SK-N-SH (cell line): ENCODE measurements at regions not wholly inside any gene's neighbourhood (a gene's known extent, or its start where the extent isn't known, plus 50 kb on each side); places are given as distances from the start of the nearest gene placed in this dataset.

Experiments used
- CTCF ChIP-seq: fragments of 200-600 bp; sonication (generic); IDR thresholded peaks from 2 replicates; pipeline ENCODE4 v1.6.1; 2017; ENCODE audit warnings: antibody characterized with exemption, mild to moderate bottlenecking, moderate library complexity
- EZH2phosphoT487 ChIP-seq: fragments of 200-600 bp; sonication (generic); IDR thresholded peaks from 2 replicates; pipeline ENCODE4 v1.6.1; 2017; ENCODE audit warnings: low read depth, mixed run types, mild to moderate bottlenecking, antibody characterized with exemption, moderate library complexity, borderline replicate concordance
- MAX ChIP-seq: IDR thresholded peaks from 2 replicates; pipeline ENCODE4 v1.4.0; 2012; ENCODE audit warnings: low read depth
- POLR2AphosphoS5 ChIP-seq: IDR thresholded peaks from 2 replicates; pipeline ENCODE4 v1.6.1; 2012; ENCODE audit warnings: low read depth, low read length
- YY1 ChIP-seq: IDR thresholded peaks from 2 replicates; pipeline ENCODE4 v1.4.0; 2012; ENCODE audit warnings: low read depth, mild to moderate bottlenecking

GRCh38 chr1:38337711-38338110 lies 291.1 kb upstream of the POU3F1 start:
- TF ChIP-seq POLR2AphosphoS5 = no peak
- no peak for TF ChIP-seq CTCF
- no peak for TF ChIP-seq MAX
- TF ChIP-seq YY1 = no peak
- no peak for TF ChIP-seq EZH2phosphoT487
